GM13977 (cell line): ENCODE measurements at regions not wholly inside any gene's neighbourhood (a gene's known extent, or its start where the extent isn't known, plus 50 kb on each side); places are given as distances from the start of the nearest gene placed in this dataset.

Experiments used
- DNase-seq: peaks from one replicate; pipeline ENCODE4 v3.0.0; 2012; ENCODE audit warnings: low spot score
- in situ Hi-C: fragments of 300-500 bp; cut with MboI; formaldehyde crosslinking; loops from one replicate; pipeline ENCODE4 v1.12.0; 2022; ENCODE audit warnings: low sequenced_read_pairs, low pct_unique_long_range_greater_than_20kb, mixed read lengths, inconsistent platforms; ENCODE audit not compliant: unreplicated experiment
- TF ChIP-seq, protein P1 (sequence below): IDR thresholded peaks from 2 replicates; pipeline ENCODE4 v1.5.1; 2012; ENCODE audit warnings: mild to moderate bottlenecking, control low read depth; ENCODE audit not compliant: insufficient read depth; ENCODE audit errors: extremely low read depth, missing control alignments

DNA sequence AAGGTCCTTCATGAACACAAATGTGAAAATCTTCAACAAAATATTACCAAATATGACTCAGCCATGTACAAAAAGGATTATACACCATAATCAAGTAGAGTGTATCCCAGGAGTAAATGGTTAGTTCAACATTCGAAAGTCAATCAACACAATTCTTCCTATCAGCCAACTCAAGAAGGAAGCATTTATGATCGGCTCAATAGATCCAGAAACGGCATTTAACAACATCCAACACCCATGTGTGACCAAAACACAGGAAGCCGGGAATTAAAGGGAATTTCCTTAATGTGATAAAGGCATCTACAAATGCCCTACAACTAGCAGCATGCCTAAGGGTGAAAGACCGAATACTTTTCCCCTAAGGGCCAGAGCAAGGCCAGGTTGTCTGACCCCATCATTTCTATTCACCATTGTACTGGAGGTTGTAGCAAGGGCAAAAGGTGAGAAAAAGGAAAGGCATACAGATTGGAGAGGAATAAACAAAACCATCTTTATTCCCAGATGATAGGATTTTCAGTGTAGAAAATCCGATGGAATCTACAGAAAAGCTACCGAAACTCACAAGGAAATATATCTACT lies 69.9 kb upstream of the CLDN5 start:
- in situ Hi-C loops, result no loop called here
- no peak for DNase-seq
- TF ChIP-seq, protein P1, sequence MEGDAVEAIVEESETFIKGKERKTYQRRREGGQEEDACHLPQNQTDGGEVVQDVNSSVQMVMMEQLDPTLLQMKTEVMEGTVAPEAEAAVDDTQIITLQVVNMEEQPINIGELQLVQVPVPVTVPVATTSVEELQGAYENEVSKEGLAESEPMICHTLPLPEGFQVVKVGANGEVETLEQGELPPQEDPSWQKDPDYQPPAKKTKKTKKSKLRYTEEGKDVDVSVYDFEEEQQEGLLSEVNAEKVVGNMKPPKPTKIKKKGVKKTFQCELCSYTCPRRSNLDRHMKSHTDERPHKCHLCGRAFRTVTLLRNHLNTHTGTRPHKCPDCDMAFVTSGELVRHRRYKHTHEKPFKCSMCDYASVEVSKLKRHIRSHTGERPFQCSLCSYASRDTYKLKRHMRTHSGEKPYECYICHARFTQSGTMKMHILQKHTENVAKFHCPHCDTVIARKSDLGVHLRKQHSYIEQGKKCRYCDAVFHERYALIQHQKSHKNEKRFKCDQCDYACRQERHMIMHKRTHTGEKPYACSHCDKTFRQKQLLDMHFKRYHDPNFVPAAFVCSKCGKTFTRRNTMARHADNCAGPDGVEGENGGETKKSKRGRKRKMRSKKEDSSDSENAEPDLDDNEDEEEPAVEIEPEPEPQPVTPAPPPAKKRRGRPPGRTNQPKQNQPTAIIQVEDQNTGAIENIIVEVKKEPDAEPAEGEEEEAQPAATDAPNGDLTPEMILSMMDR, result no peak

DNA sequence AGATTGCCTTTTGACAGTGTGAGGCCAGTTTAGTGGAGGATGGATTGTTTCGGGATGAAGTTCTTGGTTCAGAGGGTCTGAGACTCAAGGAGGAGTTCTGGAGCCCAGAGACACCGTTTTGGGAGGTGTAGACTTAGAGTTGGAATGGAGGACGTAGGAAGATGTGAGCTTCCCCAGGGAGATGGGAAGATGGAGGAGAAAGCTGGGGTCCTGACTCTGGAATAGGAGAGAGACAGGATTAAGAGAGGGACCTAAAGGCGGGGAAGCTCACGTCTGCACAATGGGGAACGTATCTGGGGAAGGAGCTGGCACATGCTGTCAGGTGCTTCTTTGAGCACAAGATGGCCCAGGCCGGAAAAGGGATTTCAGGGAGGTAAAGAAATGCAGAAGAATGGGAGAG lies 71.3 kb upstream of the CLDN5 start:
- in situ Hi-C loops, result no loop called here
- TF ChIP-seq, protein P1, result no peak
- DNase-seq, result no peak

DNA sequence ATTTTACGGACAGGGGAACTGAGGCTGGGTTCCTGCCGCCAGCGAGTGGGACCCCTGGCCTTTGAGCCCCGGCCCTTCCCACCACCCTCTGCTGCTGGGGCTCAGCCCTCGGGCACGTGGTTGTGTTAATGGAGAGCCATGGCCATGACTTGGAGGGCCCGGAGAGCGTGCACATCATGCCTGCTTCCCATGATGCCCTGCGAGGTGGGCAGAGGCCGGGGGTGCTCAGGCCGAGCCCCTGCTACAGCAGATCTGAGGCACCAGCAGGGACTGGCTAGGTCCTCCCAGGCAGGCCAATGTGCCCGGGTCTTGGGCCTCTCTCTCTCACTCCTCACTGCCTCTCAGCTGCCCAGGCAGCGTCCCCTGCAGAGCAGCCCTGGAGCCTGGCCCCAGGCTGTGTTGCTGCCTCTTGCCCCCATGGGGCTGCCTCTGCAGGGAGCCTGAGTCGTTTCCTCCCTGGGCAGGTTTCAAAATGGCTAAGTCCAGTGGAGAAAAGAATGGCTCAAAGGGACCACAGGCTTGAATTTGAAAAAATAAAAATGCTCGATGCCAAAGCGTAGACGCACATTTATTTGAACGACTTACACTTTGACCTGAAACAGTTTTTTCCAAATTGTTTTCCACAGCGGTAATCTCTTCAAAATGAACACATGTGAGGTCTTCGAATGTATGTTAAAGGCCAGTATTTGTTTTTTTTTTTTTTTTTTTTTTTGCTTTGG lies 72.6 kb upstream of the CLDN5 start:
- no peak for DNase-seq
- TF ChIP-seq, protein P1, result no peak
- in situ Hi-C loops, result no loop called here

DNA sequence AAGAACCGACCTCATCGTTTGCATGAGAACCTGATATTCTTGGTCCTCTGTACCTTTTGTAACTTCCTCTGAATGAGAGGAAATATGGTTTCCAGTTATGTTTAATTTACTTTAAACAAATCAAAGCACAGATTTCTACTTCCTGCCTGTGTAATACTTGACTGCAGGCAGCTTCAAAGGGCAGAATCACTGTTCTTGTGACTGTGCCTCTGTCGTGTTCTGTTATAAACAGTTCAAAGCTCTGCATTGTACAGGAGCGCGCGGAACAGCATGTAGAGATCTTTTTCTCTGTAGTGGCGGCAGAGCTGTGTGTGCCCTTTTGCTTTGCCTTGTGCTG lies 73.2 kb upstream of the CLDN5 start:
- TF ChIP-seq, protein P1, result no peak
- in situ Hi-C loops, result no loop called here
- DNase-seq, result peak; percentile 24

DNA sequence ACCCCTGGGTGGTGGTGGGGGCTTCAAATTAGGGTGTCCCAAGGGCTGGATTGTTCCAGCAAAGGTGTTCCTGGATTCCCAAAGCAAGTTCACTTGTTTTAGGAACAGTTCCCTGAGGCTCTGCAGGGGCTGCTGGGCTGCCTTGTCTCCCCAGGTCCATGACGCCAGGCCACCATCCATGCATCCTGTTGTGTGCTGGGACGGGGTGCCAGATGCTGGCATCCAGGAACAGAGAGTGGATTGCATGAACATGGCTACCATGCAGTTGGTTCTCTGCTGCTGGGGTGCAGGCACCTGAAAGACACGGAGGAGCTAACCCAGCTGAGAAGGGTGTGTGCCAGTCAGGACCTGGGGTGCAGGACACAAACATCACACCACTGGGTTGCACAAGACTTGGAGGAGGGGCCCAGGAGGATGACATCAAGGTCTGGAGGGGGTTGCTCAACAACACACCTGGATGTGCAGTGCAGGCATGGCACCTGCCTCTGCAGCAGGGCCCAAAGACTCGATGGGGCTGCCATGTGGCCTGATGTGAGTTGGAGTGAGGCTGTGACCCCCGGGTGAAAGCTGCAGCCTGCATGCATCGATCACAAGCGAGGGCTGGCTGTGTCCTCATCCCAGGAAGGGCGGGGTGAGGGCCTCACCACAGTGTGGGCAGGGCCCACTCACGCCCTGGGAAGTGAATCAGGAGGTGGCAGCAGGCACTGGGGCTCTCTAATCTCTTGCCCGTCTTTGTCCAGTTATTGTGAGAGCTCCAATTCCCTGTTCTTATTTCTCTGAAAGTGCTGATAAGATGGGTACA lies 74.0 kb upstream of the CLDN5 start:
- TF ChIP-seq, protein P1, result no peak
- in situ Hi-C loops, result no loop called here

DNA sequence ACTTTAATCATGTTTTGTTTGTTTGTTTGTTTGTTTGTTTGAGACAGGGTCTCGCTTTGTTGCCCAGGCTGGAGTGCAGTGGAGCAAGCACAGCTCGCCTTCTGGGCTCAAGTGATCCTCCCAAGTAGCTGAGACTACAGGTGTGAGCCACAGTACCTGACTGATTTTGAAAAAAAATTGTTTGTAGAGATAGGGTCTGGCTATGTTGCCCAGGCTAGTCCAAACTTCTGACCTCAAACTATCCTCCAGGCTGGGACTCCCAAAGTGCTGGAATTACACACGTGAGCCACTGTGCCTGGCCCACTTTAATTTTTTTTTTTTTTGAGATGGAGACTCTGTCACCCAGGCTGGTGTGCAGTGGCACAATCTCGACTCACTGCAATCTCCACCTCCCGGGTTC lies 74.8 kb upstream of the CLDN5 start:
- no peak for DNase-seq
- in situ Hi-C loops, result no loop called here
- TF ChIP-seq, protein P1, result no peak

More for the DNA sequence above, 74.0 kb upstream of the CLDN5 start:
- DNase-seq, result no peak
